A549 (cell line): ENCODE measurements at regions not wholly inside any gene's neighbourhood (a gene's known extent, or its start where the extent isn't known, plus 50 kb on each side); places are given as distances from the start of the nearest gene placed in this dataset.

ENCODE experiments used
- ATAC-seq, 2 experiments: fragments of 200-7000 bp in 1 of 2; fragments of >200 bp in 1 of 2; cut with Nextera tagmentation in 1 of 2; cut with Tn5 transposase in 1 of 2; 3 replicates each; pipeline versions ENCODE4 v1.8.0 to v1.9.1; 2018 to 2020; ENCODE audit warnings: mild to moderate bottlenecking in 1 of 2, moderate library complexity in 1 of 2
- CTCF ChIA-PET: fragments of 300-600 bp; sonication (Branson Sonifier 250); formaldehyde crosslinking; extraction: SDS; loops from one replicate; lab custom pipeline; 2021; ENCODE audit warnings: antibody characterized with exemption, inconsistent platforms; lab: Yijun Ruan, JAX
- POLR2A ChIA-PET: fragments of 350-600 bp; formaldehyde crosslinking; extraction: SDS; loops from one replicate; lab custom pipeline; 2021; ENCODE audit warnings: antibody characterized with exemption, inconsistent platforms; lab: Yijun Ruan, JAX
- DNase-seq, 2 experiments: peaks; one replicate each; pipeline versions ENCODE4 v3.0.0 to v3.0.0-alpha.2; 2011 to 2016; ENCODE audit warnings: low read depth in 1 of 2, low spot score in 1 of 2
- FAIRE-seq: peaks from 2 replicates; lab custom pipeline; 2011; peaks lifted over from hg19 to GRCh38; lab: Jason Lieb, UNC
- H3K27ac ChIP-seq, 2 experiments: fragments of >200 bp; sonication (Bioruptor Twin); formaldehyde crosslinking; 3 replicates each; pipeline ENCODE4 v1.5.1; 2016 to 2017
- H3K4me1 ChIP-seq: fragments of >200 bp; sonication (Bioruptor Twin); formaldehyde crosslinking; 3 replicates; pipeline ENCODE4 v1.6.1; 2016
- H3K4me2 ChIP-seq: fragments of >200 bp; sonication (Bioruptor Twin); formaldehyde crosslinking; 3 replicates; pipeline ENCODE4 v1.6.1; 2016
- H3K4me3 ChIP-seq: fragments of >200 bp; sonication (Bioruptor Twin); formaldehyde crosslinking; 3 replicates; pipeline ENCODE4 v1.5.1; 2016
- H3K9me3 ChIP-seq: fragments of >200 bp; sonication (Bioruptor Twin); formaldehyde crosslinking; 3 replicates; pipeline ENCODE4 v1.6.1; 2016
- BCL3 ChIP-seq: fragments of >200 bp; sonication (Bioruptor Twin); formaldehyde crosslinking; IDR thresholded peaks from 3 replicates; pipeline ENCODE4 v1.6.1; 2016
- CBX2 ChIP-seq: fragments of 200-600 bp; sonication (generic); IDR thresholded peaks from 2 replicates; pipeline ENCODE4 v1.6.1; 2016; ENCODE audit warnings: low read depth, mild to moderate bottlenecking, borderline replicate concordance
- FOSL2 ChIP-seq, 2 experiments: fragments of 450-650 bp in 1 of 2; fragments of >200 bp in 1 of 2; sonication (Bioruptor Twin) in 1 of 2; formaldehyde crosslinking; IDR thresholded peaks; 2 replicates each; pipeline versions ENCODE4 v1.5.0 to v1.6.1; 2016 to 2020; ENCODE audit warnings: mild to moderate bottlenecking in 1 of 2, moderate library complexity in 1 of 2
- HEYL ChIP-seq: fragments of 250-450 bp; sonication (Bioruptor Pico); IDR thresholded peaks from 2 replicates; pipeline ENCODE4 v1.8.0; 2021; ENCODE audit warnings: mild to moderate bottlenecking, moderate library complexity
- HOXB13 ChIP-seq: fragments of 250-450 bp; sonication (Bioruptor Pico); IDR thresholded peaks from 2 replicates; pipeline ENCODE4 v1.5.0; 2020; ENCODE audit warnings: low read depth, mild to moderate bottlenecking, moderate library complexity
- MYC ChIP-seq: IDR thresholded peaks from 2 replicates; pipeline ENCODE4 v1.6.1; 2012; ENCODE audit warnings: mild to moderate bottlenecking, inconsistent platforms, low read length, improper control_type of control experiment, borderline replicate concordance
- POLR2AphosphoS2 ChIP-seq: conservative IDR thresholded peaks from 2 replicates; pipeline ENCODE4 v1.6.1; 2012; ENCODE audit warnings: low read length, improper control_type of control experiment, inconsistent platforms
- RFX5 ChIP-seq: fragments of 450-650 bp; IDR thresholded peaks from 2 replicates; pipeline ENCODE4 v1.7.1; 2014; ENCODE audit warnings: antibody characterized with exemption, mild to moderate bottlenecking, moderate library complexity
- ZNF302 ChIP-seq: fragments of 250-450 bp; sonication (Bioruptor Pico); IDR thresholded peaks from 2 replicates; pipeline ENCODE4 v1.9.0; 2021; ENCODE audit warnings: inconsistent platforms, mild to moderate bottlenecking, moderate library complexity
- WGBS: methylation state at CpG from one replicate; pipeline ENCODE4 v1.1.6; 2017; ENCODE audit errors: missing lambda C conversion rate; 5-methylcytosine and 5-hydroxymethylcytosine counted together
- TF ChIP-seq, protein P1 (sequence below): fragments of 250-450 bp; sonication (Bioruptor Pico); IDR thresholded peaks from 2 replicates; pipeline ENCODE4 v1.5.0; 2021; ENCODE audit warnings: mild to moderate bottlenecking, moderate library complexity, borderline replicate concordance
- TF ChIP-seq, protein P2 (sequence below): IDR thresholded peaks from 2 replicates; pipeline ENCODE4 v1.6.1; 2012

- H3K4me3 ChIP-seq = no peak overlapping the region
- TF ChIP-seq HOXB13 (CRISPR knock-in tag) (no peak), RFX5 (no peak), MYC (no peak), HEYL (CRISPR knock-in tag) (no peak)
- TF ChIP-seq, protein P1, sequence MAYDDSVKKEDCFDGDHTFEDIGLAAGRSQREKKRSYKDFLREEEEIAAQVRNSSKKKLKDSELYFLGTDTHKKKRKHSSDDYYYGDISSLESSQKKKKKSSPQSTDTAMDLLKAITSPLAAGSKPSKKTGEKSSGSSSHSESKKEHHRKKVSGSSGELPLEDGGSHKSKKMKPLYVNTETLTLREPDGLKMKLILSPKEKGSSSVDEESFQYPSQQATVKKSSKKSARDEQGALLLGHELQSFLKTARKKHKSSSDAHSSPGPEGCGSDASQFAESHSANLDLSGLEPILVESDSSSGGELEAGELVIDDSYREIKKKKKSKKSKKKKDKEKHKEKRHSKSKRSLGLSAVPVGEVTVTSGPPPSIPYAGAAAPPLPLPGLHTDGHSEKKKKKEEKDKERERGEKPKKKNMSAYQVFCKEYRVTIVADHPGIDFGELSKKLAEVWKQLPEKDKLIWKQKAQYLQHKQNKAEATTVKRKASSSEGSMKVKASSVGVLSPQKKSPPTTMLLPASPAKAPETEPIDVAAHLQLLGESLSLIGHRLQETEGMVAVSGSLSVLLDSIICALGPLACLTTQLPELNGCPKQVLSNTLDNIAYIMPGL (CRISPR knock-in tag) = no peak
- TF ChIP-seq, protein P2, sequence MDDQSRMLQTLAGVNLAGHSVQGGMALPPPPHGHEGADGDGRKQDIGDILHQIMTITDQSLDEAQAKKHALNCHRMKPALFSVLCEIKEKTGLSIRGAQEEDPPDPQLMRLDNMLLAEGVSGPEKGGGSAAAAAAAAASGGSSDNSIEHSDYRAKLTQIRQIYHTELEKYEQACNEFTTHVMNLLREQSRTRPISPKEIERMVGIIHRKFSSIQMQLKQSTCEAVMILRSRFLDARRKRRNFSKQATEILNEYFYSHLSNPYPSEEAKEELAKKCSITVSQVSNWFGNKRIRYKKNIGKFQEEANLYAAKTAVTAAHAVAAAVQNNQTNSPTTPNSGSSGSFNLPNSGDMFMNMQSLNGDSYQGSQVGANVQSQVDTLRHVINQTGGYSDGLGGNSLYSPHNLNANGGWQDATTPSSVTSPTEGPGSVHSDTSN = no peak
- no peak overlapping the region for H3K4me2 ChIP-seq
- no peaks in the 10 kb centered on the region for H3K9me3 ChIP-seq
- peaks cover 15% of the 10 kb centered on the region for H3K4me1 ChIP-seq
- no peak overlapping the region for H3K27ac ChIP-seq
- ChIA-PET CTCF (interaction anchor here (1.1 kb wide), 1 partner anchor 17 kb away, joined by 3 read pairs; no protein-coding TSS in a partner anchor), POLR2A (no interaction called here)
- no peak for DNase-seq
- ATAC-seq = no peak
- FAIRE-seq = no peak
- WGBS = 80% methylated on average over 6 of the region's 6 CpGs
These were observed 97.6 kb upstream of the AKIRIN2 start for GRCh38 chr6:87799651-87800050.

DNA sequence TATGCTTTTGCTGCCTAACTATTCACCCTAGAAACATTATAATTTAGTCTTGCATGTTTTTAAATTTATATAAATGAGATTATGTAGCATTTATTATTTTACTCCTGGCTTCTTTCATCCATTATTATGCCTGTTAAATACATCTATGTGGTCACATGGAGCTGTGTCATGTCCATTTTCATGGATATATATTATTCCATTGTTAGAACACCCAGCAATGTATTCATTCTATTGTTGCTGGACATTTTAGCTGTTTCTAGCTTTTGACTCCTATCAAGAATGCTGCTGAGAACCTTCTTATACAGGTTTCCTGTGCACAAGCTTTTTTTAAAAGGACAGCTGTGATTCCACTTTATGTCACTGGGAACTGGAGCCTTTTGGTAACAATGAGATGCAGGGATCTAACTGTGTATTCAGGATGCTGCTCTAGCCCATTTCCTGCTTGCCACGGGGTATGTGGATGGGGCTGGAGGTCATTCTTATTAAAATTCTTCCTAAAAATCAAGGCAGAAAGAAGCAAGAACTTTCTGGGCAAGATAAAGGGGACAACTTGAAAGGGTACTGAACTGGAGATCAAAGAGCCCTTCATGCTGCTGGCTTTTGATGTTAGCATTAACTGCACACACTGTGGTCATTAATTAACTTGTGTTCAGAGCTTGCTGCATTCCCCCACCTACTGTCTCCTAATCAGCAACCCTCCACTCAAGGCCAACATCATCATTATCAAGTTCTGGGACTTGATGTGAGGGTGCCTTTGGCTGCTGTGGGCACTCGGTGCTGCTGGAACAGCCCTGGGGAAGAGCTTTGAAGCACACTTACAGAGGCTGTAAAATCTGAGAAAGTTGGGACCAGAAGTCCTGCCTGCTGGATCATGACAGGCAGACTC, 96.6 kb upstream of the AKIRIN2 start:
- WGBS = 20% methylated on average over 2 of the region's 2 CpGs

DNA sequence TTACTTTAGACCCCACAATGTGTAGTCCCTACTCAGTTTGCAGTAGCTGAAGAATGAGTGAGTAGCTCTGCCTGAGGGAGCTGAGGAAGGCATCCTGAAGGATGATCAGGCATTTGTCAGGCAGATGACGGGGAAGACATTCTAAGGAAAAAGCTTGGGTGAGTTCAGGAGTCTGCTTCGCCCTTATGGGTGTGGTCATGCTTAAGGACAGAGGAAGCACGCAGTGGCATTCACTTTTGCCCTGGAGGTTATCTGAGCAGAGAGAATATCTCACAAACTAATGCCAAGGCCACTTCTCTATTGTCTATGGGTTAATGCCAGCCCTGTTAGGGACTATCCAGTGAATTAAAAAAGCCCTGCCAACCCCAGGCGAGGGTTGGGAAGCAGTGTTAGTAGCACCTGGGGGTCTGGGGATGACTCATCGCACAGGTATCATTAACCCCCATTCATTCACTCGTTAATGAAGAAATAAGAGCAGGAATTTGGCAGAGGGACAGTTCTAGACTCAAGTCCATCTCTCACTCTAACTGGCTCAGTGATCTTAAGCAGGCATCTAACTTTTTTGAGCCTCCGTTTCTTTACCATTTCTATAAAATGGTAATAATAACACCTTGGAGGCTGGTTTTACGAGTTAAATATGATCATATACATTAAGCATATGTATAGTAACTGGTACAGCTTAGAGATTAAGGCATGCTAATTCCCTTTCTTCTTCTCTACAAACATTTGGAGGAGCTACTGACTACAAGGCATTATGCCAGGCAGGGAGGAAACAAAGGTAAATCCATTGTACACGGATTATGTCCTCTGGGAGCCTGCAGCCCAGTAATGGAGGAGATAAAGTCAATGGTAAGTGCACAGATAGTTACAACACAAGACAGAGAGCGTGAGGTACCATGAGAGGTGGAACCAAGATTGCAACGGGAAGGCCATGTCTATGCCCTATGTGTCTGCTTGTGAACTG, 93.2 kb upstream of the AKIRIN2 start:
- ATAC-seq (peak; percentile 8 to 40; a peak in 3 of 6 replicates), DNase-seq (peak in 1 of 2 experiments; percentile 33)
- CTCF ChIA-PET = interaction anchor here (1.2 kb wide), 1 partner anchor 11 kb away, joined by 3 read pairs; no protein-coding TSS in a partner anchor

More for the DNA sequence above, 96.6 kb upstream of the AKIRIN2 start:
- Histone ChIP-seq H3K4me3 (no peak overlapping the region), H3K9me3 (no peaks in the 10 kb centered on the region), H3K27ac (peak overlapping the region in 1 of 2 experiments; percentile 57; a peak in 1 of 6 replicates), H3K4me1 (peaks cover 22% of the 10 kb centered on the region), H3K4me2 (0 out of 3 replicates have a peak overlapping the region, but pooled peaks have one; percentile 23)
- ATAC-seq (no peak), DNase-seq (no peak), FAIRE-seq (no peak)
- ChIA-PET CTCF (interaction anchor here (1.1 to 1.2 kb wide), 2 partner anchors 8 to 15 kb away, joined by 3 read pairs; no protein-coding TSS in a partner anchor), POLR2A (interaction anchor here (0.6 kb wide), 2 partner anchors 100 to 1019 kb away, joined by 3 read pairs; no protein-coding TSS in a partner anchor)
- TF ChIP-seq HEYL (CRISPR knock-in tag) (no peak), POLR2AphosphoS2 (no peak), CBX2 (no peak)

More for the DNA sequence above, 93.2 kb upstream of the AKIRIN2 start:
- no peak overlapping the region for H3K4me3 ChIP-seq
- no peaks in the 10 kb centered on the region for H3K9me3 ChIP-seq
- 71% methylated on average over 11 of the region's 11 CpGs for WGBS
- H3K4me1 ChIP-seq = peaks cover 43% of the 10 kb centered on the region
- no peak for FAIRE-seq
- POLR2A ChIA-PET = no interaction called here
- peak overlapping the region; percentile 54 to 61; a peak in 4 of 6 replicates for H3K27ac ChIP-seq
- H3K4me2 ChIP-seq = peak overlapping the region; percentile 22; the same call in 1 of the 3 replicates
- TF ChIP-seq RFX5 (no peak), ZNF302 (no peak), BCL3 (no peak), FOSL2 (IDR thresholded peaks at IDR 0.05) (no peak), FOSL2 (CRISPR knock-in tag; IDR thresholded peaks at IDR 0.05) (peak; percentile 42; the same call in 1 of the 2 replicates)
